ENCODE measurements at regions not wholly inside any gene's neighbourhood (a gene's known extent, or its start where the extent isn't known, plus 50 kb on each side); places are given as distances from the start of the nearest gene placed in this dataset.

DNA sequence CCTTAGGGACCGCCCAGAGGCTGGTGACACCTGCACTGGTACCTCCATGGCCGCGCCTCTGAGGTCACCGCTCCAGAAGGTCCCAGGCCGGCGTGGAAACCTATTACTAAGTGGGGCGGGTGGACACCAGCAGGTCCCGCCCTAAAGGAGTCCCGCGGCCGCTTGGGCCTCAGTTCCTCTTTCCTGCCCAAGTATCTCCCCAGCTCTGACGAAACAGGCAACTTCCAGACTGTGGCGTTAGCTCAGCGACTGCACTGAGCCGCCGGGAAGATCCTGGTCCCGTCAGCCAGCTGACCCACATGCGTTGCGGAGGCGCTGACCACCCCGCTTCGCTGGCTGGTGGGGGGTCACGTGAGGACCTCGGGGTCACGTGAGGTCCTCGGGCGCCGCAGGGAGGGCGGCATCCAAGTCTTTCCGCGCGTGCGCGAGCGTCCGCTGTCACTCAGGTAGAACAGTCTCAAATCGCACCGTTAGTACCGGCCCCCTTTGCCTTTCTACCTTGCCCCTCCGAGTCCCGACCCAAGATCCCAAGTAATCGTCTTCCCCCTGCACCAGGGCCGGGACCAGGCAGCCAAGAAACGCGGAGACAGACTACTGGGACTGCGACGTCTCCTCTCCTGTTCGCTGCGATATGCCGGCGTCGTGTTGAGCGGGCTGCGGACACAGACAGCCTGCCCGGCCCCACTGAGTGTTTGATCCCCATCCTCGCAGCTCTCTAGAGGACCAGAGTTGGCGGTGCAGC lies 53.7 kb upstream of the KDM4C start:
- intact Hi-C loops (cut with micrococcal nuclease) (loop anchor here (1.0 to 5.0 kb wide), 2 partner anchors 23 to 53 kb away; partner anchors contain the start of gene KDM4C), dilution Hi-C loops (cut with MboI; ENCODE audit: extremely low pct_ligation_motif_present, low sequenced_read_pairs) (no loop called here)
- Histone ChIP-seq H4K20me1 (replicated peaks; ENCODE audit: control insufficient read depth, extremely low read depth, insufficient read depth, low read length) (no peaks in the 10 kb centered on the region), H3K27ac (ENCODE audit: insufficient read depth, low read depth, low read length) (peak overlapping the region; percentile 16), H3K9me1 (replicated peaks; ENCODE audit: control insufficient read depth, extremely low read depth, insufficient read depth, low read length) (no peaks in the 10 kb centered on the region), H3K4me2 (ENCODE audit: insufficient read depth, low read length) (peak overlapping the region; percentile 44), H3K9ac (replicated peaks; ENCODE audit: extremely low read depth, insufficient read depth, low read length) (peak overlapping the region; percentile 51), H3K36me3 (ENCODE audit: control insufficient read depth in 2 of 2, extremely low read depth in 1 of 2, insufficient read depth in 2 of 2, low read length in 2 of 2) (no peaks in the 10 kb centered on the region), H3K4me3 (replicated peaks in 1 of 3; ENCODE audit: insufficient read depth in 1 of 3, low read depth in 1 of 3, low read length in 3 of 3) (peak overlapping the region; percentile 21 to 61 (median 53)), H3K79me2 (ENCODE audit: control insufficient read depth, insufficient read depth, low read length) (no peaks in the 10 kb centered on the region), H3K9me3 (replicated peaks; ENCODE audit: control insufficient read depth, insufficient read depth, low read length) (no peaks in the 10 kb centered on the region), H2AFZ (ENCODE audit: low read depth, low read length) (peak overlapping the region; percentile 80), H3K4me1 (ENCODE audit: control insufficient read depth, extremely low read depth, insufficient read depth, low read length) (peaks cover 5% of the 10 kb centered on the region), H3K27me3 (ENCODE audit: control insufficient read depth in 2 of 2, insufficient read depth in 2 of 2, low read length in 2 of 2) (no peaks in the 10 kb centered on the region)
- DNase-seq (ENCODE audit: low read depth, low spot score) (peak; percentile 86), FAIRE-seq (peak; percentile 48)
- TF ChIP-seq JUN (IDR thresholded peaks at IDR 0.05; ENCODE audit: borderline replicate concordance, insufficient read depth, insufficient read length, low read depth) (no peak), POLR2A (IDR thresholded peaks at IDR 0.05; ENCODE audit: low read depth, low read length) (peak; percentile 79), GATA2 (IDR thresholded peaks at IDR 0.05; ENCODE audit: insufficient read depth, insufficient read length, low read depth, low read length) (no peak), MAX (IDR thresholded peaks at IDR 0.05; ENCODE audit: insufficient read depth, insufficient read length) (peak; percentile 97), POLR2AphosphoS5 (IDR thresholded peaks at IDR 0.05; ENCODE audit: insufficient read depth, low read depth, low read length) (peak; percentile 66)
- POLR2A ChIA-PET, result interaction anchor here (0.6 to 1.7 kb wide), 2 partner anchors 18 to 22 kb away, joined by 3 to 5 read pairs; no protein-coding TSS in a partner anchor
- no TSS peak for BruUV-seq (replicated peaks)
- CTCF ChIA-PET, result interaction anchor here (1.0 to 2.7 kb wide), 3 partner anchors 26 to 119 kb away, joined by 3 to 13 read pairs (median 4); no protein-coding TSS in a partner anchor

- intact Hi-C loops (cut with micrococcal nuclease), result loop anchor here (5.0 kb wide), 1 partner anchor 55 kb away; the partner anchor contains the start of gene KDM4C
- no peaks in the 10 kb centered on the region for H3K27me3 ChIP-seq (ENCODE audit: control insufficient read depth in 2 of 2, insufficient read depth in 2 of 2, low read length in 2 of 2)
- H3K36me3 ChIP-seq (ENCODE audit: control insufficient read depth in 2 of 2, extremely low read depth in 1 of 2, insufficient read depth in 2 of 2, low read length in 2 of 2), result no peaks in the 10 kb centered on the region
- DNase-seq (ENCODE audit: low read depth, low spot score) (no peak), FAIRE-seq (peak; percentile 15)
- dilution Hi-C loops (cut with MboI; ENCODE audit: extremely low pct_ligation_motif_present, low sequenced_read_pairs), result no loop called here
- H3K9ac ChIP-seq (replicated peaks; ENCODE audit: extremely low read depth, insufficient read depth, low read length), result no peak overlapping the region
- no peak overlapping the region for H3K4me2 ChIP-seq (ENCODE audit: insufficient read depth, low read length)
- no peak overlapping the region for H3K27ac ChIP-seq (ENCODE audit: insufficient read depth, low read depth, low read length)
- no peaks in the 10 kb centered on the region for H3K9me1 ChIP-seq (replicated peaks; ENCODE audit: control insufficient read depth, extremely low read depth, insufficient read depth, low read length)
- no peaks in the 10 kb centered on the region for H4K20me1 ChIP-seq (replicated peaks; ENCODE audit: control insufficient read depth, extremely low read depth, insufficient read depth, low read length)
- no peaks in the 10 kb centered on the region for H3K79me2 ChIP-seq (ENCODE audit: control insufficient read depth, insufficient read depth, low read length)
- CTCF ChIA-PET, result interaction anchor here (1.0 to 2.7 kb wide), 4 partner anchors 12 to 118 kb away, joined by 3 to 13 read pairs (median 4); no protein-coding TSS in a partner anchor
- no peaks in the 10 kb centered on the region for H3K9me3 ChIP-seq (replicated peaks; ENCODE audit: control insufficient read depth, insufficient read depth, low read length)
- no TSS peak for BruUV-seq (replicated peaks)
- H3K4me3 ChIP-seq (replicated peaks in 1 of 3; ENCODE audit: insufficient read depth in 1 of 3, low read depth in 1 of 3, low read length in 3 of 3), result no peak overlapping the region
- no peak for TF ChIP-seq MAX (IDR thresholded peaks at IDR 0.05; ENCODE audit: insufficient read depth, insufficient read length)
- no peak for TF ChIP-seq MYC (IDR thresholded peaks at IDR 0.05; ENCODE audit: low read depth, low read length)
- no peak overlapping the region for H2AFZ ChIP-seq (ENCODE audit: low read depth, low read length)
- POLR2A ChIA-PET, result interaction anchor here (1.7 kb wide), 1 partner anchor 21 kb away, joined by 5 read pairs; no protein-coding TSS in a partner anchor
- H3K4me1 ChIP-seq (ENCODE audit: control insufficient read depth, extremely low read depth, insufficient read depth, low read length), result peaks cover 5% of the 10 kb centered on the region
Measured at GRCh38 chr9:6702707-6703106, 55.1 kb upstream of the KDM4C start.

Data from endothelial cell of umbilical vein (primary cell).